OCI-LY7 (cell line): ENCODE measurements at regions not wholly inside any gene's neighbourhood (a gene's known extent, or its start where the extent isn't known, plus 50 kb on each side); places are given as distances from the start of the nearest gene placed in this dataset.

Source experiments
- BruUV-seq: library from RNA; stranded (reverse); fragments of 400-500 nt; replicated peaks from 2 replicates; lab custom pipeline; 2021; lab: Mats Ljungman, UMichigan
- CTCF ChIA-PET: fragments of 300-600 bp; sonication (Branson Sonifier 250); formaldehyde crosslinking; loops from one replicate; lab custom pipeline; 2022; ENCODE audit warnings: antibody characterized with exemption; ENCODE audit not compliant: unreplicated experiment; lab: Charles Lee
- POLR2A ChIA-PET: fragments of 300-600 bp; sonication (Branson Sonifier 250); formaldehyde crosslinking; loops from one replicate; lab custom pipeline; 2022; ENCODE audit warnings: antibody characterized with exemption; lab: Charles Lee
- DNase-seq: peaks from one replicate; pipeline ENCODE4 v3.0.0-alpha.2; 2015; ENCODE audit warnings: low spot score
- H2AFZ ChIP-seq: fragments of 200-600 bp; sonication (generic), shearing (Covaris generic); 2 replicates; pipeline ENCODE4 v1.6.1; 2014; ENCODE audit warnings: mild to moderate bottlenecking, antibody characterized with exemption, low read length, moderate library complexity
- H3K27ac ChIP-seq: fragments of 200-600 bp; sonication (generic); 2 replicates; pipeline ENCODE4 v1.5.1; 2014; ENCODE audit warnings: mixed run types, low read depth, mild to moderate bottlenecking, moderate library complexity, low read length, inconsistent platforms; ENCODE audit not compliant: poor library complexity, severe bottlenecking
- H3K36me3 ChIP-seq: fragments of 200-600 bp; sonication (generic); 2 replicates; pipeline ENCODE4 v1.6.1; 2014; ENCODE audit warnings: mild to moderate bottlenecking, antibody characterized with exemption, low read length, moderate library complexity, mixed read lengths; ENCODE audit not compliant: insufficient read depth
- H3K4me1 ChIP-seq: fragments of 200-600 bp; sonication (generic); 2 replicates; pipeline ENCODE4 v1.5.1; 2014; ENCODE audit warnings: mild to moderate bottlenecking, low read length; ENCODE audit not compliant: insufficient read depth, poor library complexity, severe bottlenecking
- H3K4me2 ChIP-seq: fragments of 200-600 bp; sonication (generic); 2 replicates; pipeline ENCODE4 v1.6.1; 2014; ENCODE audit warnings: mild to moderate bottlenecking, low read length
- H3K4me3 ChIP-seq: fragments of 200-600 bp; sonication (generic); 2 replicates; pipeline ENCODE4 v1.5.1; 2014; ENCODE audit warnings: mild to moderate bottlenecking, low read depth, low read length; ENCODE audit not compliant: poor library complexity, severe bottlenecking
- H3K79me2 ChIP-seq: fragments of 200-600 bp; sonication (generic); 2 replicates; pipeline ENCODE4 v1.6.1; 2016; ENCODE audit warnings: low read depth, mild to moderate bottlenecking, low read length, moderate library complexity, mixed read lengths; ENCODE audit not compliant: insufficient read depth
- H3K9me2 ChIP-seq: fragments of 200-600 bp; sonication (generic); 2 replicates; pipeline ENCODE4 v1.6.1; 2016; ENCODE audit warnings: mild to moderate bottlenecking, low read length, mixed read lengths; ENCODE audit not compliant: insufficient read depth
- H3K9me3 ChIP-seq: fragments of 200-600 bp; sonication (generic); 2 replicates; pipeline ENCODE4 v1.6.1; 2014; ENCODE audit warnings: mild to moderate bottlenecking, mixed run types, low read length, mixed read lengths
- H4K20me1 ChIP-seq: fragments of 200-600 bp; sonication (generic); 2 replicates; pipeline ENCODE4 v1.6.1; 2014; ENCODE audit warnings: mild to moderate bottlenecking, antibody characterized with exemption, low read length, moderate library complexity, mixed read lengths; ENCODE audit not compliant: insufficient read depth
- EZH2phosphoT487 ChIP-seq: fragments of 200-600 bp; sonication (generic); IDR thresholded peaks from 2 replicates; pipeline ENCODE4 v1.6.1; 2018; ENCODE audit warnings: low read depth, borderline replicate concordance, mild to moderate bottlenecking, mixed run types, antibody characterized with exemption, low read length, moderate library complexity, mixed read lengths
- intact Hi-C: fragments of 100-400 bp; cut with micrococcal nuclease; formaldehyde crosslinking; loops from one replicate; pipeline ENCODE4 v1.10.0; 2022; ENCODE audit not compliant: unreplicated experiment
- TF ChIP-seq, protein P1 (sequence below): fragments of 200-600 bp; sonication (generic); conservative IDR thresholded peaks from 2 replicates; pipeline ENCODE4 v1.5.1; 2014; ENCODE audit warnings: mild to moderate bottlenecking, antibody characterized with exemption, low read length, moderate library complexity, mixed read lengths

DNA sequence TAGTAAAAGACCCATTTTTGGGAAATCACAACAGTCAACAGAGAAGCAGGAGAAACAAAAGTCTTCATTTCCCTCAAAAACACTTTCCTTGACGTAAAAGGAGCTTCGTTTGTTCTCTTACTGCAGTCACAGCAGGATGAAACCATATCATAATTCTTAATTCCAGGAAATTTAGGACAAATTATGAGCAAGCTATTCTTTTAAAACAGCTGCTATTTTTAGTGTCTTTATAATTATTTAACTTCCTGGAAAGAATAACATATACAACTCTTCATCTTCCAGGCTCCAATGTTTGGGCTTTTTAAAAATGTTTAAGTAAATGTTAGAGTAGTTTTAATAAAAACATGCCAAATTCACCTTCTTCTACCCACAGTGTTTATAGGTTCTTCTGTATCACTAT, 563.5 kb downstream of the LTN1 start:
- Histone ChIP-seq H4K20me1 (no peaks in the 10 kb centered on the region), H3K36me3 (no peaks in the 10 kb centered on the region), H3K4me3 (no peak overlapping the region), H3K4me1 (no peaks in the 10 kb centered on the region), H3K9me2 (no peaks in the 10 kb centered on the region), H3K4me2 (no peak overlapping the region), H3K79me2 (no peaks in the 10 kb centered on the region), H3K27ac (no peak overlapping the region), H3K9me3 (no peaks in the 10 kb centered on the region), H2AFZ (no peak overlapping the region)
- no TSS peak for BruUV-seq
- ChIA-PET POLR2A (interaction anchor here (0.7 kb wide), 1 partner anchor 565 kb away, joined by 3 read pairs; no protein-coding TSS in a partner anchor), CTCF (no interaction called here)
- DNase-seq, result no peak
- TF ChIP-seq, protein P1, sequence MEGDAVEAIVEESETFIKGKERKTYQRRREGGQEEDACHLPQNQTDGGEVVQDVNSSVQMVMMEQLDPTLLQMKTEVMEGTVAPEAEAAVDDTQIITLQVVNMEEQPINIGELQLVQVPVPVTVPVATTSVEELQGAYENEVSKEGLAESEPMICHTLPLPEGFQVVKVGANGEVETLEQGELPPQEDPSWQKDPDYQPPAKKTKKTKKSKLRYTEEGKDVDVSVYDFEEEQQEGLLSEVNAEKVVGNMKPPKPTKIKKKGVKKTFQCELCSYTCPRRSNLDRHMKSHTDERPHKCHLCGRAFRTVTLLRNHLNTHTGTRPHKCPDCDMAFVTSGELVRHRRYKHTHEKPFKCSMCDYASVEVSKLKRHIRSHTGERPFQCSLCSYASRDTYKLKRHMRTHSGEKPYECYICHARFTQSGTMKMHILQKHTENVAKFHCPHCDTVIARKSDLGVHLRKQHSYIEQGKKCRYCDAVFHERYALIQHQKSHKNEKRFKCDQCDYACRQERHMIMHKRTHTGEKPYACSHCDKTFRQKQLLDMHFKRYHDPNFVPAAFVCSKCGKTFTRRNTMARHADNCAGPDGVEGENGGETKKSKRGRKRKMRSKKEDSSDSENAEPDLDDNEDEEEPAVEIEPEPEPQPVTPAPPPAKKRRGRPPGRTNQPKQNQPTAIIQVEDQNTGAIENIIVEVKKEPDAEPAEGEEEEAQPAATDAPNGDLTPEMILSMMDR, result no peak
- TF ChIP-seq EZH2phosphoT487, result no peak
- intact Hi-C loops, result no loop called here

DNA sequence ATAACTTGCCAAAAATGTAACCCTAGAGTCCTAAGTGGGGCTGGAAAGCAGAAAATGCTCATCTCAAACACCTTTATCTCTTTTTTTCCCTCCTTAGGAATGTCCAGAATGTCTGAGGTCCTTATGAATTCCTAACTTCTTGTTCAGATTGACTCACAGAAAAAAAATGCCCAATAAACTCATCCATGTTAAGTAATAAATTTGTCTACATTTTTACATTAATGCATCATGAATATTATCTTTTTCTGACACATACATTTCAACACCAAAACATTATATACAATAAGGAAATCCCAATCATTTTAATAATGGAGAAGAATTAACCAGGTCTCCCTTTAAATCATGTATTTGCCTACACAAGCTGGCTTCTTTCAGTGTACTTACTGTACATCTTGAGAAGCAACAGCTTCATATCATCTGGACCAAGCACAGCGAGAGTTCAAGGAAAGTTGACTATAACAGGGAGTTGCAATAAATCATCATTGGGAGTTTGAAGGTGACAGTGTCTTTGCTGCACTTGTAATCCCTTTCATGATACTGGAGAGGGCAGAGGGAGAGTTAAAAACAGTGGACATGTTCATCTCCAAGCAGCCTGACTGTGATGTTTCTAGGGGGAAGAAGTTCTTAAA, 565.2 kb downstream of the LTN1 start:
- Histone ChIP-seq H3K9me3 (no peaks in the 10 kb centered on the region), H3K79me2 (no peaks in the 10 kb centered on the region), H3K4me1 (no peaks in the 10 kb centered on the region), H3K27ac (no peak overlapping the region), H4K20me1 (no peaks in the 10 kb centered on the region), H2AFZ (no peak overlapping the region), H3K4me3 (no peak overlapping the region), H3K4me2 (no peak overlapping the region), H3K36me3 (no peaks in the 10 kb centered on the region), H3K9me2 (no peaks in the 10 kb centered on the region)
- BruUV-seq, result no TSS peak
- TF ChIP-seq, protein P1, result no peak
- TF ChIP-seq EZH2phosphoT487, result no peak
- DNase-seq, result no peak
- intact Hi-C loops, result no loop called here
- CTCF ChIA-PET, result no interaction called here
- POLR2A ChIA-PET, result no interaction called here

DNA sequence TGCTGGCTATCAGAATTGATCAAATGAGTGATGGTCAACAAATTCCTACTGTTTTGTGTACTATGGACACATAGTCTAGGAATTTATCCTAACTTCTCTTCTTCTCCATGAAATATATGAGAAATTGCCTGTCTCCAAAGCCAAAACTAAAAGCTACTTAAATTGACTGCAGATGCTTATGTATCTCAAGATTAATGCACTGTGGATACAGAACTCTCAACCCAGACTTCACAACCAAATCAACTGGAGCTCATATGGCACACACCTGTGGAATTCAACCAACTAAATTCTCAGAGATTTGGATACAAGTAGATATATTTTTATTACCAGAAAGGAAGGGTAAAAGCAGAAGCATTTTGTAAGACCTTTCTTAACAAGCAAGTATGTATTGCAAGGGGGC, 566.1 kb downstream of the LTN1 start:
- POLR2A ChIA-PET, result interaction anchor here (0.6 kb wide), 1 partner anchor 12 kb away, joined by 3 read pairs; no protein-coding TSS in a partner anchor
- intact Hi-C loops, result no loop called here
- H2AFZ ChIP-seq, result no peak overlapping the region
- TF ChIP-seq EZH2phosphoT487, result no peak
- TF ChIP-seq, protein P1, result no peak
- no peaks in the 10 kb centered on the region for H4K20me1 ChIP-seq
- no peaks in the 10 kb centered on the region for H3K9me3 ChIP-seq
- H3K9me2 ChIP-seq, result no peaks in the 10 kb centered on the region
- H3K4me1 ChIP-seq, result no peaks in the 10 kb centered on the region
- H3K79me2 ChIP-seq, result no peaks in the 10 kb centered on the region
- CTCF ChIA-PET, result no interaction called here
- H3K4me2 ChIP-seq, result no peak overlapping the region
- no TSS peak for BruUV-seq
- H3K4me3 ChIP-seq, result no peak overlapping the region
- H3K27ac ChIP-seq, result no peak overlapping the region
- no peak for DNase-seq
- no peaks in the 10 kb centered on the region for H3K36me3 ChIP-seq
